ENCODE measurements at regions not wholly inside any gene's neighbourhood (a gene's known extent, or its start where the extent isn't known, plus 50 kb on each side); places are given as distances from the start of the nearest gene placed in this dataset.

DNA sequence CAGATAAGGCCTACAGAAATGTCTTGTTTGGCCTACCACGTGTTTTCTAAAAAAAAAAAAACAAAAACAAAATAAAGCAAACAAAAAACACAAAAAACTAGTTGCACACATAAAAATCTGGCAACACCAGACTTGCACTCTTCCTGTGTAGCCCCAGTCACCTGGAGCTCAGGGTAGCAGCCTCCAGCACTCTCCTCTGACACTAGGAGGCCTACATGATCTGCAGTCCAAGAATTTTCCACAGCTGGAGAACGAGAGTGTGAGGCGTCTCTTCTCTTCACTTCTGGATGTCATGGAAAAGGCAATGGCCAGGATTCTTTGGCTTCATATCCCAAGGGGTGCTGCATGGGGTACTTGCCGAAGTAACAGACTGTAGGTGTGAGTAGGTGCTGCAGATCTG is 310.2 kb upstream of the SALL1 start:
- Histone ChIP-seq H2AFZ (ENCODE audit: low read depth, low read length) (no peak overlapping the region), H3K36me3 (replicated peaks; ENCODE audit: low read depth, low read length) (no peaks in the 10 kb centered on the region), H3K4me2 (ENCODE audit: low read length) (no peak overlapping the region), H3K9ac (ENCODE audit: low read length) (no peak overlapping the region), H3K4me1 (ENCODE audit: low read length) (no peaks in the 10 kb centered on the region), H3K4me3 (ENCODE audit: low read length) (no peak overlapping the region), H3K9me3 (ENCODE audit: insufficient read depth, low read length) (no peaks in the 10 kb centered on the region), H3K27me3 (ENCODE audit: low read depth, low read length) (no peaks in the 10 kb centered on the region), H4K20me1 (ENCODE audit: insufficient read depth, low read length) (no peaks in the 10 kb centered on the region), H3K79me2 (ENCODE audit: low read length) (no peaks in the 10 kb centered on the region), H3K27ac (ENCODE audit: low read length) (no peak overlapping the region)
- TF ChIP-seq CTCF (IDR thresholded peaks at IDR 0.05; ENCODE audit: low read depth, low read length) (no peak), EZH2phosphoT487 (IDR thresholded peaks at IDR 0.05; ENCODE audit: low read depth) (no peak)

DNA sequence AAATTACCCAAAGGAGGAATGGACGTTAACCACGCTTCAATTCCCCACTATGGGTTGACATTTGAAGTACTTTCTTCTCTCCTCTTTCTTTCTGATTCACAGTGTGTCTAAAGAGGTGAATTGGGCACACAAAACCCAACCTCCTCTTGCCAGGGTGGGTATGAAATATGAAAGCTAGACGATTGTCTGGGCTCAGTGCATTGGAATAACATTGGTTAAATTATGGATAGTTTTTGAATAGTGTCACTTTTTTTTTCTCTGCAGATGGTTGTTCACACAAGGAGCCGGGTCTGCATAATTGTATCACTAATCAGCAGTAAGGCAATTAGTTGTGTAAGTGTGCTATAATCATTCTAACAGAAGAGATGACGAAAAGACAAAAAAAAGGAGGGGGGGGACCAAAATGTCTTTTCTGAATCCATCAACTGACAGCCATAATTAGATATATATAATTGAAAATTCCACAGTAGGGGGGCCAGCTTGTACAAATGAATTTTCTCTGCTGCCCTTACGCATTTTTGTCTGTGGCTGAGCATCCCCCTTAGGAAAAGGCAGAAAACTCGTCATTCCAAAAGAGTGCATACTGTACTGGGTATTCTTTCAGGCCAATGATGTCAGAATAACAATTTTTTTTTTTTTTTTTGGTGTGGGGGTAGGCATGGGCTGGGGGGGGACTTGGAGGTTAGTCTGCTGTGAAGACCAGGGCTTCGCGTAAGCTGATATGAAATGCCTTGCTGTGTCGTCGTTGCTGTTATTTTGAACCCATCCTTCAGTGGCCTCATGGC is 307.5 kb upstream of the SALL1 start:
- no peak overlapping the region for H3K9ac ChIP-seq (ENCODE audit: low read length)
- H3K4me1 ChIP-seq (ENCODE audit: low read length) = no peaks in the 10 kb centered on the region
- H3K27ac ChIP-seq (ENCODE audit: low read length) = no peak overlapping the region
- H3K27me3 ChIP-seq (ENCODE audit: low read depth, low read length) = no peaks in the 10 kb centered on the region
- H3K9me3 ChIP-seq (ENCODE audit: insufficient read depth, low read length) = no peaks in the 10 kb centered on the region
- no peak overlapping the region for H3K4me3 ChIP-seq (ENCODE audit: low read length)
- no peaks in the 10 kb centered on the region for H4K20me1 ChIP-seq (ENCODE audit: insufficient read depth, low read length)
- H3K79me2 ChIP-seq (ENCODE audit: low read length) = no peaks in the 10 kb centered on the region
- H2AFZ ChIP-seq (ENCODE audit: low read depth, low read length) = no peak overlapping the region
- TF ChIP-seq CTCF (IDR thresholded peaks at IDR 0.05; ENCODE audit: low read depth, low read length) (no peak), EZH2phosphoT487 (IDR thresholded peaks at IDR 0.05; ENCODE audit: low read depth) (no peak)
- H3K36me3 ChIP-seq (replicated peaks; ENCODE audit: low read depth, low read length) = no peaks in the 10 kb centered on the region
- H3K4me2 ChIP-seq (ENCODE audit: low read length) = no peak overlapping the region

DNA sequence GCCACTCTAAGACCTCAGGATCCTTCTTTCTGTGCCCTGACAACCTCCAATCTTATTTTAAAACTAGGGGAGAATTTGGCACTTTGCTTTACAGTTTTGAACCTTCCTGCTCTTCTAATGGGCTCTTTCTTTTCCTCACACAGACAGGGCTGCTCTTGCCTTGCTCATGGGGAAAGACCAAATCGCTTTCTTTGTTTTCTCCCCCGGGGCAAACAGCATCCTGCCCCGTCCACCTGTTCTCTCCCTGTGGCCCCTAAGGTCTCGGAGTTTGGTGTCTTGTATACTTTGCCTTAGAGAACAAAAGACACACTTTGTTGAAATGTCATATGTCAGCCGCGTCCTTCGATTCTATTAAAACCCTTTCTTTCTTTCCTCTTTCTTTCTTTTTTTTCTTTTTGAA is 306.7 kb upstream of the SALL1 start:
- Histone ChIP-seq H3K36me3 (replicated peaks; ENCODE audit: low read depth, low read length) (no peaks in the 10 kb centered on the region), H3K79me2 (ENCODE audit: low read length) (no peaks in the 10 kb centered on the region), H3K27ac (ENCODE audit: low read length) (no peak overlapping the region), H2AFZ (ENCODE audit: low read depth, low read length) (no peak overlapping the region), H4K20me1 (ENCODE audit: insufficient read depth, low read length) (no peaks in the 10 kb centered on the region), H3K27me3 (ENCODE audit: low read depth, low read length) (no peaks in the 10 kb centered on the region), H3K9me3 (ENCODE audit: insufficient read depth, low read length) (no peaks in the 10 kb centered on the region), H3K4me2 (ENCODE audit: low read length) (no peak overlapping the region), H3K4me3 (ENCODE audit: low read length) (no peak overlapping the region), H3K9ac (ENCODE audit: low read length) (no peak overlapping the region), H3K4me1 (ENCODE audit: low read length) (no peaks in the 10 kb centered on the region)
- no peak for TF ChIP-seq CTCF (IDR thresholded peaks at IDR 0.05; ENCODE audit: low read depth, low read length)
- TF ChIP-seq EZH2phosphoT487 (IDR thresholded peaks at IDR 0.05; ENCODE audit: low read depth) = no peak

GRCh38 chr16:51455398-51455797 is 304.3 kb upstream of the SALL1 start:
- Histone ChIP-seq H3K4me2 (ENCODE audit: low read length) (no peak overlapping the region), H3K9me3 (ENCODE audit: insufficient read depth, low read length) (no peaks in the 10 kb centered on the region), H3K27me3 (ENCODE audit: low read depth, low read length) (no peaks in the 10 kb centered on the region), H3K79me2 (ENCODE audit: low read length) (no peaks in the 10 kb centered on the region), H3K4me3 (ENCODE audit: low read length) (no peak overlapping the region), H3K9ac (ENCODE audit: low read length) (no peak overlapping the region), H4K20me1 (ENCODE audit: insufficient read depth, low read length) (no peaks in the 10 kb centered on the region), H3K27ac (ENCODE audit: low read length) (no peak overlapping the region), H3K4me1 (ENCODE audit: low read length) (no peaks in the 10 kb centered on the region), H3K36me3 (replicated peaks; ENCODE audit: low read depth, low read length) (no peaks in the 10 kb centered on the region), H2AFZ (ENCODE audit: low read depth, low read length) (no peak overlapping the region)
- TF ChIP-seq EZH2phosphoT487 (IDR thresholded peaks at IDR 0.05; ENCODE audit: low read depth) = no peak
- TF ChIP-seq CTCF (IDR thresholded peaks at IDR 0.05; ENCODE audit: low read depth, low read length) = no peak
